ENCODE measurements at regions not wholly inside any gene's neighbourhood (a gene's known extent, or its start where the extent isn't known, plus 50 kb on each side); places are given as distances from the start of the nearest gene placed in this dataset.

GRCh38 chr2:120461546-120462537 is 115.9 kb downstream of the INHBB start:
- no peak for DNase-seq (ENCODE audit: low spot score)
- TF ChIP-seq CTCF (IDR thresholded peaks at IDR 0.05; ENCODE audit: borderline replicate concordance, control extremely low read depth, extremely low read depth, insufficient read depth, missing control alignments) = no peak
- in situ Hi-C loops (cut with MboI; ENCODE audit: low sequenced_read_pairs, unreplicated experiment) = no loop called here

- in situ Hi-C loops (cut with MboI; ENCODE audit: low sequenced_read_pairs, unreplicated experiment) = no loop called here
- DNase-seq (ENCODE audit: low spot score) = no peak
- TF ChIP-seq CTCF (IDR thresholded peaks at IDR 0.05; ENCODE audit: borderline replicate concordance, control extremely low read depth, extremely low read depth, insufficient read depth, missing control alignments) = no peak
Observed at GRCh38 chr2:120463527-120463926, 117.6 kb downstream of the INHBB start.

GRCh38 chr2:120463996-120464395 is 118.1 kb downstream of the INHBB start:
- no peak for TF ChIP-seq CTCF (IDR thresholded peaks at IDR 0.05; ENCODE audit: borderline replicate concordance, control extremely low read depth, extremely low read depth, insufficient read depth, missing control alignments)
- in situ Hi-C loops (cut with MboI; ENCODE audit: low sequenced_read_pairs, unreplicated experiment) = no loop called here

GRCh38 chr2:120464448-120464931 is 118.6 kb downstream of the INHBB start:
- DNase-seq (ENCODE audit: low spot score) = no peak
- TF ChIP-seq CTCF (IDR thresholded peaks at IDR 0.05; ENCODE audit: borderline replicate concordance, control extremely low read depth, extremely low read depth, insufficient read depth, missing control alignments) = no peak
- in situ Hi-C loops (cut with MboI; ENCODE audit: low sequenced_read_pairs, unreplicated experiment) = no loop called here

More at GRCh38 chr2:120463996-120464395, 118.1 kb downstream of the INHBB start:
- no peak for DNase-seq (ENCODE audit: low spot score)

- DNase-seq (ENCODE audit: low spot score) = no peak
- TF ChIP-seq CTCF (IDR thresholded peaks at IDR 0.05; ENCODE audit: borderline replicate concordance, control extremely low read depth, extremely low read depth, insufficient read depth, missing control alignments) = no peak
- in situ Hi-C loops (cut with MboI; ENCODE audit: low sequenced_read_pairs, unreplicated experiment) = no loop called here
Observed at GRCh38 chr2:120465012-120465700, 119.2 kb downstream of the INHBB start.

GRCh38 chr2:120465701-120465988 is 119.7 kb downstream of the INHBB start:
- in situ Hi-C loops (cut with MboI; ENCODE audit: low sequenced_read_pairs, unreplicated experiment) = no loop called here
- DNase-seq (ENCODE audit: low spot score) = no peak
- no peak for TF ChIP-seq CTCF (IDR thresholded peaks at IDR 0.05; ENCODE audit: borderline replicate concordance, control extremely low read depth, extremely low read depth, insufficient read depth, missing control alignments)
